Heart left ventricle (tissue), 16 donors: ENCODE measurements at regions not wholly inside any gene's neighbourhood (a gene's known extent, or its start where the extent isn't known, plus 50 kb on each side); places are given as distances from the start of the nearest gene placed in this dataset.

Source experiments
- ATAC-seq, 4 donors: fragments of 200-7000 bp; cut with Tn5 transposase; one replicate each; pipeline ENCODE4 v1.9.1; 2020 to 2022; ENCODE audit warnings: moderate library complexity in 4 of 4, mild to moderate bottlenecking in 3 of 4, moderate number of reproducible peaks in 1 of 4
- DNase-seq, 5 donors: peaks; one replicate each; pipeline ENCODE4 v3.0.0-alpha.2; 2020
- H3K27ac ChIP-seq, 12 donors: fragments of 200-600 bp; sonication (generic) in 4 of 12; one replicate each; pipeline versions ENCODE4 v1.5.0 to v1.8.0; 2016 to 2022; ENCODE audit warnings: mild to moderate bottlenecking in 2 of 12
- H3K27me3 ChIP-seq, 9 donors: fragments of 200-600 bp; sonication (generic) in 2 of 9; one replicate each; pipeline versions ENCODE4 v1.5.1 to v1.8.0; 2016 to 2022; ENCODE audit warnings: mild to moderate bottlenecking in 3 of 9
- H3K36me3 ChIP-seq, 9 donors: fragments of 200-600 bp; sonication (generic) in 2 of 9; one replicate each; pipeline versions ENCODE4 v1.5.0 to v1.8.0; 2018 to 2022; ENCODE audit warnings: mild to moderate bottlenecking in 2 of 9
- H3K4me1 ChIP-seq, 12 donors: fragments of 200-600 bp; sonication (generic) in 4 of 12; one replicate each; pipeline versions ENCODE4 v1.5.0 to v1.8.0; 2016 to 2022; ENCODE audit warnings: mild to moderate bottlenecking in 3 of 12
- H3K4me3 ChIP-seq, 12 donors: fragments of 200-600 bp; sonication (generic) in 4 of 12; one replicate each; pipeline versions ENCODE4 v1.5.0 to v1.8.0; 2017 to 2022; ENCODE audit warnings: mild to moderate bottlenecking in 9 of 12, moderate library complexity in 4 of 12
- H3K9me3 ChIP-seq, 12 donors: fragments of 200-600 bp; sonication (generic) in 4 of 12; one replicate each; pipeline versions ENCODE4 v1.5.0 to v1.8.0; 2016 to 2022; ENCODE audit warnings: mild to moderate bottlenecking in 1 of 12
- POLR2A ChIP-seq, 2 donors: fragments of 450-650 bp; IDR thresholded peaks; one replicate each; pipeline ENCODE4 v1.6.1; 2017; ENCODE audit warnings: antibody characterized with exemption in 2 of 2, mild to moderate bottlenecking in 2 of 2, moderate library complexity in 2 of 2
- WGBS, 4 donors: extraction: QIAGEN DNeasy Blood & Tissue Kit in 2 of 4; methylation state at CpG; one replicate each; pipeline versions ENCODE4 v1.1.5 to v1.1.7; 2013 to 2018; 5-methylcytosine and 5-hydroxymethylcytosine counted together
- intact Hi-C, 10 donors: fragments of 100-400 bp; cut with DNase I; formaldehyde crosslinking; loops; one replicate each; pipeline versions ENCODE4 v1.11.1 to v1.14.2; 2022
- TF ChIP-seq, protein P1 (sequence below), 12 donors: fragments of 200-600 bp; sonication (generic) in 4 of 12; IDR thresholded peaks; one replicate each; pipeline versions ENCODE4 v1.5.0 to v1.8.0; 2018 to 2022; ENCODE audit warnings: antibody characterized with exemption in 12 of 12, mild to moderate bottlenecking in 5 of 12
- donor health status: ischemic (EF 13 %, LVEDD 7.1; RV severe dilation, severe dysfunction).
- donor health status: healthy with polysubstance abuse.
- donor health status: DM: no; HTN: yes; CAD: no.
- donor health status: DM: no; HTN: no; CAD: no.
- donor health status: ischemic (EF 25% LVEDD 6.9; RV normal size, moderate dysfunction).
- donor health status: ischemic (EF 25% LVEDD 5.7; RV mildly dilated, moderate dysfunction).
- donor health status: healthy.
- donor health status: DM: yes; HTN: yes; CAD: no.
- donor health status: ischemic (EF 35%, LVEDD 5.7; RV mildly dilated, moderate dysfunction).
- donor health status: nonischemic (EF 11% LVEDD 7.7; RV severe dilation, severe dysfunction).
- donor health status: DM: yes; HTN: yes; CAD: no.
- donor health status: PGD.
- donor health status: ischemic (EF 29% LVEDD 5.4; RV normal size, mild dysfunction).
- donor health status: nonischemic (EF 23%, LVEDD 6.1; RV moderate dilation, normal function).

DNA sequence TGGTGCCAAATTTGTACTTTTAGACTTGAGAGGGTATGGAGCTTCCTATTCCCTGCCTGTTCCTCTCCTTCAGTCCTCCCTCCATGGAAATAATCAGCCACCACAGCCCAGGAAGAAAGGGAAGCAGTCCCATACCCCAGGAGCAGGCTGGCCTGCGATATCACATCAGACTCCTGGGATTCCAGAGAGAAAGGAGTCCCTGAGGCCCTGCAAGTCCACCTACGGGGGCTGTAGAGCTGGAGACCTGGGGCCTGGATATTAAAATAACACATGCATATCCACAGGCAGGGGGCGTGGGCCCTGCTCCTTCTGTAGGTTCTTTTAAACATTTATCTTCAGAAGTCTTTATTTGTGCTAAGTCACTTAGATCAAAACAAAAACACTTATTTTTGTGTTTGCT lies 117.2 kb downstream of the TMEM174 start:
- intact Hi-C loops = no loop called here
- WGBS, 4 donors = 42 to 67% (median 62%) methylated on average over 3 of the region's 3 CpGs

DNA sequence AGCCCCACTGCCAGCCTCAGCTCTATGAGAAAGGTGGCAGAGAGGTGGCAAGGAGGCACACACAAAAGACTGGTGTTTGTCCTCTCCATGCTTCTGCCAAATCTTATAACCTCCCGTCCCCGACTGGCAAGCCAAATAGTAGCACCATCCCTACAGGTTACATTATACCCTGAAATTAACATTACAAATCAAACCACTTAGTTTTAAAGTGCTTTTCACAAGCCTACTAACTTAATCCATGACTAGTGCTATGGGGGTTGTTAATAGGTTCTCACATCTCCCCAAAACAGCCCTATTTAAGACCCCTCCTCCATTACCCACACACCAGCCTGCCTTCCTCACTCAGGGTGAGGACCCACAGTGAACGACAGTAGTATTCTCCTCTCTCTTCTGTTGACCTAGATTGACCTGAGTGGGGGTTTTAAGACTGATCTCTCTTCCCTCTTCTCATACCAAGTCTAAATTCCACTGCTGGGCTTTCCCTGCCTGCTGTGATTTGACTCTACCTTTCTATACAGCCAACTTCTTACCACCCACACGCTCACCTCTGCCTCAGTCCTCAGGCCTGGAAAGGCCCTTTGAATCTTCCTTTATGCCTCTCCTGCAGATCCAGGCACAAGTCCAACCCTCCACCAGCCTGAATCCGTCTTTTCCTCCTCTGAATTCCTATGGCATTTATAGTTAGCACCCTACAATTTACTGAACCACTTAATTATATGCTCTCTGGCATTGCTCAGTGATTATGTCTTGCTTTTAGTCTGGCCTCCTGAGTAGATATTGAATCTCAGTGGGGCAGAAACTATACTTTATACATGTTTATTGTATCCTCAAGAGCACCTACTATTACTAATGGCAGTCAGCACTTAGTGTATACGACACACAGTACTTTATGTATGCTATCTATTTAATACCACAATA lies 116.1 kb downstream of the TMEM174 start:
- TF ChIP-seq POLR2A (IDR thresholded peaks at IDR 0.05) = no peak
- TF ChIP-seq, protein P1, sequence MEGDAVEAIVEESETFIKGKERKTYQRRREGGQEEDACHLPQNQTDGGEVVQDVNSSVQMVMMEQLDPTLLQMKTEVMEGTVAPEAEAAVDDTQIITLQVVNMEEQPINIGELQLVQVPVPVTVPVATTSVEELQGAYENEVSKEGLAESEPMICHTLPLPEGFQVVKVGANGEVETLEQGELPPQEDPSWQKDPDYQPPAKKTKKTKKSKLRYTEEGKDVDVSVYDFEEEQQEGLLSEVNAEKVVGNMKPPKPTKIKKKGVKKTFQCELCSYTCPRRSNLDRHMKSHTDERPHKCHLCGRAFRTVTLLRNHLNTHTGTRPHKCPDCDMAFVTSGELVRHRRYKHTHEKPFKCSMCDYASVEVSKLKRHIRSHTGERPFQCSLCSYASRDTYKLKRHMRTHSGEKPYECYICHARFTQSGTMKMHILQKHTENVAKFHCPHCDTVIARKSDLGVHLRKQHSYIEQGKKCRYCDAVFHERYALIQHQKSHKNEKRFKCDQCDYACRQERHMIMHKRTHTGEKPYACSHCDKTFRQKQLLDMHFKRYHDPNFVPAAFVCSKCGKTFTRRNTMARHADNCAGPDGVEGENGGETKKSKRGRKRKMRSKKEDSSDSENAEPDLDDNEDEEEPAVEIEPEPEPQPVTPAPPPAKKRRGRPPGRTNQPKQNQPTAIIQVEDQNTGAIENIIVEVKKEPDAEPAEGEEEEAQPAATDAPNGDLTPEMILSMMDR (IDR thresholded peaks at IDR 0.05) = no peak
- Histone ChIP-seq H3K4me1 (no peaks in the 10 kb centered on the region), H3K27ac (no peak overlapping the region), H3K4me3 (no peak overlapping the region), H3K36me3 (no peaks in the 10 kb centered on the region), H3K27me3 (peaks cover 0 to 69% (median 24%) of the 10 kb centered on the region in 9 donors), H3K9me3 (peaks cover 0 to 7% (median 0%) of the 10 kb centered on the region in 12 donors)
- 64 to 75% (median 73%) methylated on average over 6 of the region's 6 CpGs for WGBS, 4 donors
- DNase-seq = no peak
- intact Hi-C loops = no loop called here
- no peak for ATAC-seq

More for the DNA sequence above, 117.2 kb downstream of the TMEM174 start:
- ATAC-seq = no peak
- DNase-seq = no peak
- TF ChIP-seq, protein P1 (IDR thresholded peaks at IDR 0.05) = no peak
- no peak for TF ChIP-seq POLR2A (IDR thresholded peaks at IDR 0.05)
- no peaks in the 10 kb centered on the region for H3K4me1 ChIP-seq
- H3K27me3 ChIP-seq = peaks cover 0 to 71% (median 24%) of the 10 kb centered on the region in 9 donors
- no peak overlapping the region for H3K27ac ChIP-seq
- no peak overlapping the region for H3K4me3 ChIP-seq
- no peaks in the 10 kb centered on the region for H3K36me3 ChIP-seq
- H3K9me3 ChIP-seq = peaks cover 0 to 7% (median 0%) of the 10 kb centered on the region in 12 donors

DNA sequence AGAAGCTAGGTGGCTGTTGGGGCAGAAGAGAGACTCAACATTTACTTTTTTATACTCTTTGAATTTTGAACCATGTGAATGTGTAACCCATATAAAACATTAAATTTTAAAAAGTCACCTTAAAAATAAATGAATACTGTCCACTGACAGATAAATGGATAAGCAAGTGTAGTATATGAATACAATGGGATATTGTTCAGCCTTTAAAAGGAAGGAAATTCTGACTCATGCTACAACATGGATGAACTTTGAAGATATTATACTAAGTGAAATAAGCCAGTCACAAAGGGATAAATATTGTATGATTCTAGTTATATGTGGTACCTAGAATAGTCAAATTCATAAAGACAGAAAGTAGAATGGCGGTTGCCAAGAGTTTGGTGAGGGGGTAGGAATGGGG lies 113.9 kb downstream of the TMEM174 start:
- TF ChIP-seq POLR2A (IDR thresholded peaks at IDR 0.05) = no peak
- TF ChIP-seq, protein P1 (IDR thresholded peaks at IDR 0.05) = no peak
- peaks cover 0 to 70% (median 16%) of the 10 kb centered on the region in 9 donors for H3K27me3 ChIP-seq
- peaks cover 0 to 7% (median 0%) of the 10 kb centered on the region in 12 donors for H3K9me3 ChIP-seq
- peaks cover 0 to 2% (median 0%) of the 10 kb centered on the region in 12 donors for H3K4me1 ChIP-seq
- WGBS, 4 donors = 87 to 95% (median 91%) methylated on average over 1 of the region's 1 CpG
- DNase-seq = no peak
- no peak for ATAC-seq
- H3K4me3 ChIP-seq = no peak overlapping the region
- no peak overlapping the region for H3K27ac ChIP-seq
- intact Hi-C loops = no loop called here
- no peaks in the 10 kb centered on the region for H3K36me3 ChIP-seq

DNA sequence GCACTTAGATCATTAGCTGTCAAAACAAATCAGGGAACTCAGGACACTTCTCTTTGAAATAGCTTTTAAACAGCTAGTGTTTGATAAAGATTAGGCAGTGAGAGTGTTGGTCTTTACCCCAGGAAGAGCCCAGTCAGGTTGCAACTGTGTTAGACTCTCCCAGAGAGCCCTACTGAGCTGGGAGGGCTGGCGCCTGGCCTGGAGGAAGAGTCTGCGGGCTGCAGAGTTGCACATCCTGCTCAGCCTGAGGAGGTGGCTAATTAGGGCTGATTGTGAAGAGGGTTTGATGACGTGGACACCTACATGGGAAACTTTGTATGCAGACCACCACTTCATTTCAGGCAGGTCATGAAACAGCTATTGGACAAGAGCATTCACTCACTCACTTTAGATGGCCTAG lies 112.0 kb downstream of the TMEM174 start:
- DNase-seq = no peak
- Histone ChIP-seq H3K27ac (no peak overlapping the region), H3K36me3 (no peaks in the 10 kb centered on the region), H3K9me3 (peaks cover 0 to 7% (median 0%) of the 10 kb centered on the region in 12 donors), H3K4me3 (no peak overlapping the region), H3K4me1 (peaks cover 0 to 14% (median 0%) of the 10 kb centered on the region in 12 donors), H3K27me3 (peaks cover 0 to 57% (median 5%) of the 10 kb centered on the region in 9 donors)
- intact Hi-C loops = no loop called here
- no peak for ATAC-seq
- WGBS, 4 donors = 63 to 72% (median 64%) methylated on average over 3 of the region's 3 CpGs
- TF ChIP-seq, protein P1 (IDR thresholded peaks at IDR 0.05) = no peak
- TF ChIP-seq POLR2A (IDR thresholded peaks at IDR 0.05) = no peak
